Panc1 (cell line): ENCODE measurements at regions not wholly inside any gene's neighbourhood (a gene's known extent, or its start where the extent isn't known, plus 50 kb on each side); places are given as distances from the start of the nearest gene placed in this dataset.

Source experiments
- ATAC-seq: fragments of 200-7000 bp; cut with Tn5 transposase; 2 replicates; pipeline ENCODE4 v1.9.1; 2020; ENCODE audit warnings: mild to moderate bottlenecking, moderate library complexity
- BruUV-seq: library from RNA; stranded (reverse); fragments of 400-500 nt; replicated peaks from 2 replicates; lab custom pipeline; 2021; lab: Mats Ljungman, UMichigan
- CTCF ChIA-PET: fragments of 300-600 bp; sonication (Branson Sonifier 250); formaldehyde crosslinking; loops from one replicate; lab custom pipeline; 2022; ENCODE audit warnings: antibody characterized with exemption; lab: Charles Lee
- POLR2A ChIA-PET: fragments of 300-600 bp; sonication (Branson Sonifier 250); formaldehyde crosslinking; loops from one replicate; lab custom pipeline; 2022; ENCODE audit warnings: antibody characterized with exemption; lab: Charles Lee
- DNase-seq: peaks from one replicate; pipeline ENCODE4 v3.0.0-alpha.2; 2010; ENCODE audit warnings: low read depth, low spot score
- H3K27ac ChIP-seq: 2 replicates; pipeline ENCODE4 v1.5.1; 2011; ENCODE audit warnings: mild to moderate bottlenecking, low read length, inconsistent platforms
- H3K27me3 ChIP-seq: fragments of 200-500 bp; sonication (Bioruptor generic); 2 replicates; pipeline ENCODE4 v1.6.0; 2014; ENCODE audit warnings: low read length, inconsistent platforms; ENCODE audit not compliant: control insufficient read depth, insufficient read depth
- H3K36me3 ChIP-seq: fragments of 200-500 bp; sonication (Bioruptor generic); 2 replicates; pipeline ENCODE4 v1.5.1; 2014; ENCODE audit warnings: inconsistent platforms, mild to moderate bottlenecking, low read length, moderate library complexity; ENCODE audit not compliant: control insufficient read depth, insufficient read depth
- H3K4me1 ChIP-seq: 2 replicates; pipeline ENCODE4 v1.5.1; 2011; ENCODE audit warnings: inconsistent platforms, mild to moderate bottlenecking, low read length, moderate library complexity; ENCODE audit not compliant: control insufficient read depth, insufficient read depth
- H3K4me3 ChIP-seq, 2 experiments: 2 replicates each; pipeline ENCODE4 v1.5.1; 2011 to 2012; ENCODE audit warnings: low read depth in 2 of 2, low read length in 2 of 2, mild to moderate bottlenecking in 2 of 2, inconsistent platforms in 1 of 2, moderate library complexity in 1 of 2
- H3K9me3 ChIP-seq: fragments of 200-500 bp; sonication (Bioruptor generic); 2 replicates; pipeline ENCODE4 v1.5.1; 2014; ENCODE audit warnings: low read depth, mild to moderate bottlenecking, inconsistent platforms, low read length, moderate library complexity; ENCODE audit not compliant: control insufficient read depth, insufficient read depth
- CTCF ChIP-seq: fragments of 450-650 bp; IDR thresholded peaks from 2 replicates; pipeline ENCODE4 v1.5.1; 2017; ENCODE audit warnings: mild to moderate bottlenecking
- POLR2AphosphoS5 ChIP-seq: IDR thresholded peaks from 2 replicates; pipeline ENCODE4 v1.6.1; 2012; ENCODE audit warnings: mild to moderate bottlenecking, low read depth, low read length, moderate library complexity
- REST ChIP-seq, 2 experiments: IDR thresholded peaks; 2 replicates each; pipeline ENCODE4 v1.6.1; 2011 to 2012; ENCODE audit warnings: low read depth in 2 of 2, control low read depth in 1 of 2, low read length in 1 of 2, mild to moderate bottlenecking in 1 of 2, moderate library complexity in 1 of 2; ENCODE audit not compliant: insufficient read depth in 1 of 2
- SIN3A ChIP-seq: IDR thresholded peaks from 2 replicates; pipeline ENCODE4 v1.6.1; 2012; ENCODE audit warnings: low read depth, mild to moderate bottlenecking, low read length, moderate library complexity, borderline replicate concordance; ENCODE audit not compliant: insufficient read depth
- TCF7L2 ChIP-seq: IDR thresholded peaks from 2 replicates; pipeline ENCODE4 v1.6.1; 2011; ENCODE audit warnings: mild to moderate bottlenecking, low read depth, low read length, inconsistent platforms
- in situ Hi-C: cut with HindIII; loops from 2 replicates; pipeline ENCODE4 v1.10.0; 2016; ENCODE audit warnings: low sequenced_read_pairs, low pct_unique_long_range_greater_than_20kb
- intact Hi-C: fragments of 100-400 bp; cut with micrococcal nuclease; formaldehyde crosslinking; loops from one replicate; pipeline ENCODE4 v1.10.0; 2022; ENCODE audit not compliant: unreplicated experiment

GRCh38 chr9:78963911-78964310 is 607.9 kb upstream of the TLE4 start:
- H3K4me3 ChIP-seq, result no peak overlapping the region
- H3K27ac ChIP-seq, result no peak overlapping the region
- no TSS peak for BruUV-seq
- in situ Hi-C loops, result no loop called here
- DNase-seq (no peak), ATAC-seq (no peak)
- CTCF ChIA-PET, result no interaction called here
- no peak for TF ChIP-seq TCF7L2
- no peak for TF ChIP-seq POLR2AphosphoS5
- TF ChIP-seq SIN3A, result no peak
- TF ChIP-seq REST (IDR thresholded peaks at IDR 0.05; ENCODE audit: insufficient read depth in 1 of 2, low read depth in 2 of 2, low read length in 1 of 2), result no peak
- no peak for TF ChIP-seq CTCF
- POLR2A ChIA-PET, result no interaction called here
- no peaks in the 10 kb centered on the region for H3K4me1 ChIP-seq
- H3K36me3 ChIP-seq, result no peaks in the 10 kb centered on the region
- no peaks in the 10 kb centered on the region for H3K27me3 ChIP-seq
- intact Hi-C loops, result no loop called here
- H3K9me3 ChIP-seq, result no peaks in the 10 kb centered on the region

- POLR2A ChIA-PET, result no interaction called here
- Histone ChIP-seq H3K4me3 (no peak overlapping the region), H3K36me3 (no peaks in the 10 kb centered on the region), H3K27ac (no peak overlapping the region), H3K9me3 (no peaks in the 10 kb centered on the region), H3K4me1 (no peaks in the 10 kb centered on the region), H3K27me3 (no peaks in the 10 kb centered on the region)
- ATAC-seq (no peak), DNase-seq (no peak)
- TF ChIP-seq CTCF (no peak), TCF7L2 (no peak), POLR2AphosphoS5 (no peak), REST (IDR thresholded peaks at IDR 0.05; ENCODE audit: insufficient read depth in 1 of 2, low read depth in 2 of 2, low read length in 1 of 2) (no peak), SIN3A (no peak)
- in situ Hi-C loops (no loop called here), intact Hi-C loops (no loop called here)
- BruUV-seq, result no TSS peak
- CTCF ChIA-PET, result no interaction called here
Observed at GRCh38 chr9:78967596-78968217, 604.1 kb upstream of the TLE4 start.
